Heart left ventricle (tissue), 16 donors: ENCODE measurements at regions not wholly inside any gene's neighbourhood (a gene's known extent, or its start where the extent isn't known, plus 50 kb on each side); places are given as distances from the start of the nearest gene placed in this dataset.

Source experiments
- ATAC-seq, 4 donors: fragments of 200-7000 bp; cut with Tn5 transposase; one replicate each; pipeline ENCODE4 v1.9.1; 2020 to 2022; ENCODE audit warnings: moderate library complexity in 4 of 4, mild to moderate bottlenecking in 3 of 4, moderate number of reproducible peaks in 1 of 4
- DNase-seq, 5 donors: peaks; one replicate each; pipeline ENCODE4 v3.0.0-alpha.2; 2020
- H3K27ac ChIP-seq, 12 donors: fragments of 200-600 bp; sonication (generic) in 4 of 12; one replicate each; pipeline versions ENCODE4 v1.5.0 to v1.8.0; 2016 to 2022; ENCODE audit warnings: mild to moderate bottlenecking in 2 of 12
- H3K27me3 ChIP-seq, 9 donors: fragments of 200-600 bp; sonication (generic) in 2 of 9; one replicate each; pipeline versions ENCODE4 v1.5.1 to v1.8.0; 2016 to 2022; ENCODE audit warnings: mild to moderate bottlenecking in 3 of 9
- H3K36me3 ChIP-seq, 9 donors: fragments of 200-600 bp; sonication (generic) in 2 of 9; one replicate each; pipeline versions ENCODE4 v1.5.0 to v1.8.0; 2018 to 2022; ENCODE audit warnings: mild to moderate bottlenecking in 2 of 9
- H3K4me1 ChIP-seq, 12 donors: fragments of 200-600 bp; sonication (generic) in 4 of 12; one replicate each; pipeline versions ENCODE4 v1.5.0 to v1.8.0; 2016 to 2022; ENCODE audit warnings: mild to moderate bottlenecking in 3 of 12
- H3K4me3 ChIP-seq, 12 donors: fragments of 200-600 bp; sonication (generic) in 4 of 12; one replicate each; pipeline versions ENCODE4 v1.5.0 to v1.8.0; 2017 to 2022; ENCODE audit warnings: mild to moderate bottlenecking in 9 of 12, moderate library complexity in 4 of 12
- H3K9me3 ChIP-seq, 12 donors: fragments of 200-600 bp; sonication (generic) in 4 of 12; one replicate each; pipeline versions ENCODE4 v1.5.0 to v1.8.0; 2016 to 2022; ENCODE audit warnings: mild to moderate bottlenecking in 1 of 12
- POLR2A ChIP-seq, 2 donors: fragments of 450-650 bp; IDR thresholded peaks; one replicate each; pipeline ENCODE4 v1.6.1; 2017; ENCODE audit warnings: antibody characterized with exemption in 2 of 2, mild to moderate bottlenecking in 2 of 2, moderate library complexity in 2 of 2
- WGBS, 4 donors: extraction: QIAGEN DNeasy Blood & Tissue Kit in 2 of 4; methylation state at CpG; one replicate each; pipeline versions ENCODE4 v1.1.5 to v1.1.7; 2013 to 2018; 5-methylcytosine and 5-hydroxymethylcytosine counted together
- intact Hi-C, 10 donors: fragments of 100-400 bp; cut with DNase I; formaldehyde crosslinking; loops; one replicate each; pipeline versions ENCODE4 v1.11.1 to v1.14.2; 2022
- TF ChIP-seq, protein P1 (sequence below), 12 donors: fragments of 200-600 bp; sonication (generic) in 4 of 12; IDR thresholded peaks; one replicate each; pipeline versions ENCODE4 v1.5.0 to v1.8.0; 2018 to 2022; ENCODE audit warnings: antibody characterized with exemption in 12 of 12, mild to moderate bottlenecking in 5 of 12
- donor health status: ischemic (EF 13 %, LVEDD 7.1; RV severe dilation, severe dysfunction).
- donor health status: healthy with polysubstance abuse.
- donor health status: DM: no; HTN: yes; CAD: no.
- donor health status: DM: no; HTN: no; CAD: no.
- donor health status: ischemic (EF 25% LVEDD 6.9; RV normal size, moderate dysfunction).
- donor health status: ischemic (EF 25% LVEDD 5.7; RV mildly dilated, moderate dysfunction).
- donor health status: healthy.
- donor health status: DM: yes; HTN: yes; CAD: no.
- donor health status: ischemic (EF 35%, LVEDD 5.7; RV mildly dilated, moderate dysfunction).
- donor health status: nonischemic (EF 11% LVEDD 7.7; RV severe dilation, severe dysfunction).
- donor health status: DM: yes; HTN: yes; CAD: no.
- donor health status: PGD.
- donor health status: ischemic (EF 29% LVEDD 5.4; RV normal size, mild dysfunction).
- donor health status: nonischemic (EF 23%, LVEDD 6.1; RV moderate dilation, normal function).

DNA sequence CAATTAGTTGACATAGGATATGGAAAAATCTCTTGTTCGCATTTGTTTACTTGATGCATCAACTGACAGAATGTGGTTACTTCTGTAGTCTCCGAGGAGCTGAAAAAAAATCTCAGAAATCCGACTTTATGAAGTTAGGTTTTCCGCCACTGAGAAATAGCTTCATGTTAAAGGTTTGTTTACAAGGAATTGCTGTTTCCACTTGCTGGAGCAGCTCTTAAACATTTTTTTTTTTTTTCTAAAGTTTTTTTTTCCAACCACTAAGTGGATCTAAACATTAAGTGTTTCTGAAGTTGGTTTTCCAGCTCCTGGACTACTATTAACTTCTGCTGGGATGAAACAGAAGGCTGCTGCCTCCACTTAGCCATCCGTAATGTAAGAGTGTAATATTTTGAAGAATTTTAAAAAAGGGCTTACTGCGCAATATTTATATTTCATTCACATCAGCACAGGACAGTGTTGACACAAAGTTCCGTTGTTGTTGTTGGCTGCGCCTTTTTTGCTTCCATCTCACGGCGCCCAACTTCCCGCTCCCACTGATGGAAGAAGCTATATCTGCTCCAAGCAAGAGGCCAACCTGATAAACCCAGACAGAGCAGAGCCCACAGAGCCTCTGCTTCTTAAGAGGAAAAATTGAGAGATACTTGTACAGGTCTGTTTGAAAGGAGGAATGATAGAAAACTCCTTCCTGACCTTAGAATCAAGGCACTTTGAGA, 167.7 kb upstream of the KCNJ16 start:
- DNase-seq (peak in 2 of 5 donors; percentile 10 to 31), ATAC-seq (peak in 3 of 4 donors; percentile 20 to 77 (median 66))
- Histone ChIP-seq H3K4me3 (no peak overlapping the region), H3K36me3 (no peaks in the 10 kb centered on the region), H3K27me3 (no peaks in the 10 kb centered on the region), H3K9me3 (no peaks in the 10 kb centered on the region), H3K27ac (peak overlapping the region in 1 of 12 donors; percentile 31), H3K4me1 (peaks cover 0 to 19% (median 0%) of the 10 kb centered on the region in 12 donors)
- 65 to 79% (median 74%) methylated on average over 11 of the region's 11 CpGs for WGBS, 4 donors
- intact Hi-C loops: no loop called here
- TF ChIP-seq POLR2A (IDR thresholded peaks at IDR 0.05): no peak
- TF ChIP-seq, protein P1, sequence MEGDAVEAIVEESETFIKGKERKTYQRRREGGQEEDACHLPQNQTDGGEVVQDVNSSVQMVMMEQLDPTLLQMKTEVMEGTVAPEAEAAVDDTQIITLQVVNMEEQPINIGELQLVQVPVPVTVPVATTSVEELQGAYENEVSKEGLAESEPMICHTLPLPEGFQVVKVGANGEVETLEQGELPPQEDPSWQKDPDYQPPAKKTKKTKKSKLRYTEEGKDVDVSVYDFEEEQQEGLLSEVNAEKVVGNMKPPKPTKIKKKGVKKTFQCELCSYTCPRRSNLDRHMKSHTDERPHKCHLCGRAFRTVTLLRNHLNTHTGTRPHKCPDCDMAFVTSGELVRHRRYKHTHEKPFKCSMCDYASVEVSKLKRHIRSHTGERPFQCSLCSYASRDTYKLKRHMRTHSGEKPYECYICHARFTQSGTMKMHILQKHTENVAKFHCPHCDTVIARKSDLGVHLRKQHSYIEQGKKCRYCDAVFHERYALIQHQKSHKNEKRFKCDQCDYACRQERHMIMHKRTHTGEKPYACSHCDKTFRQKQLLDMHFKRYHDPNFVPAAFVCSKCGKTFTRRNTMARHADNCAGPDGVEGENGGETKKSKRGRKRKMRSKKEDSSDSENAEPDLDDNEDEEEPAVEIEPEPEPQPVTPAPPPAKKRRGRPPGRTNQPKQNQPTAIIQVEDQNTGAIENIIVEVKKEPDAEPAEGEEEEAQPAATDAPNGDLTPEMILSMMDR (IDR thresholded peaks at IDR 0.05): no peak

DNA sequence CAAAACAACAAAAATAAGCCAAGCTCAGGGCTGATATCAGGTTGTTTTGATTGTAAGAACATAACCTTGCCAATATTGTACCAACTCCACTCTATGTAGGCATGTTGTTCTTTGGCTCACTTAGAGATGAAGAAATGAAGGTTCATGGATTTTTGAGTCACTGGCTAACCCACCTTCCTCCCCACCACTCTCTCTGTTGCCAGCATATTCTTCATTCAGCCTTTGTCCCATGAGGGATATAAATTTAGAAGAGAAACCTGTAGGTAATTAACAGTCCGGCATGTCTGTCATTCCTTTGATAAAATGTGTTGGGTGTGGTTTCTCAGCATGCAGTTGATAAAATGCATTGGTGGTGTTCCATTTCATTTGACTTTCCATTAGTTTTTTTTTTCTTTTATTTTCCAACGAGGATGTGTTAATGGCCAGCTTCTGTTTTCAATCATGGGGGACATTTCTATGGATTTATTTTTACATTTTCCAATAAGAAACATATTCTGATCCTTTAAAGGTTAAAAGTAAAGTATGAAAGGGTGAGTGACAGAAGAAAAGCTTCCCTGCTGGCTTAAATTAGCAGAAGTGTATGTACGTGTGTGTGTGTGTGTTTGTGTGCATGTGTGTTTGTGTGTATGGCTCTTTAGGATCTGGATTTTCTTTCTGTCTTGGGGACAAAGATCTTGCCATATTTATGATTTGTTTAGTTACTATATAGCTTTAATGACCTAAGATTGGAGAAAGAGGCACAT, 166.2 kb upstream of the KCNJ16 start:
- intact Hi-C loops: no loop called here
- H3K4me3 ChIP-seq: no peak overlapping the region
- no peaks in the 10 kb centered on the region for H3K27me3 ChIP-seq
- no peak for TF ChIP-seq POLR2A (IDR thresholded peaks at IDR 0.05)
- TF ChIP-seq, protein P1 (IDR thresholded peaks at IDR 0.05): no peak
- H3K9me3 ChIP-seq: no peaks in the 10 kb centered on the region
- H3K4me1 ChIP-seq: peaks cover 0 to 19% (median 0%) of the 10 kb centered on the region in 12 donors
- no peak for DNase-seq
- H3K27ac ChIP-seq: peak overlapping the region in 2 of 12 donors; percentile 2 to 11
- no peak for ATAC-seq
- 30 to 32% (median 31%) methylated on average over 3 of the region's 3 CpGs for WGBS, 4 donors
- H3K36me3 ChIP-seq: no peaks in the 10 kb centered on the region

DNA sequence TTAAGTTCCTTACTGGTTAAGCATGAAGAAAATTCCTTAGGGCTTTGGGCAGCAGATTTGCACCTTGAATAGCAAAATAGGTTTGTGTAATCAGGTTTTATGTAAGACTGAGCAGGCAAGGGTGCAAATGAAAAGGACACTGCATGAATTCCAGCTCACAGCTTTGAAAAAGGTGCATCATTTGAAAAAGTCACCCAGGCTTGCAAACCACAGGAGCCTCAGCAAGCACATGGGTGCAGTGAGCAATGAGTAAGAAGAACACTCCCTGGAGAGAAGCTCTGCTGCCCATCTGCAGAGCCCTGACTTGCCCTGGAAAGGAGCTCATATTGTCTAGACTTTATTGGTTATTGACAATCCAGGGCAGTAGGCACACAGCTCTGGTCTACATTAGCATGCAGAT, 165.6 kb upstream of the KCNJ16 start:
- DNase-seq (no peak), ATAC-seq (no peak)
- H3K9me3 ChIP-seq: no peaks in the 10 kb centered on the region
- H3K4me1 ChIP-seq: peaks cover 0 to 19% (median 0%) of the 10 kb centered on the region in 12 donors
- TF ChIP-seq, protein P1 (IDR thresholded peaks at IDR 0.05): no peak
- no peak for TF ChIP-seq POLR2A (IDR thresholded peaks at IDR 0.05)
- H3K4me3 ChIP-seq: no peak overlapping the region
- H3K36me3 ChIP-seq: no peaks in the 10 kb centered on the region
- no peaks in the 10 kb centered on the region for H3K27me3 ChIP-seq
- intact Hi-C loops: no loop called here
- H3K27ac ChIP-seq: no peak overlapping the region

DNA sequence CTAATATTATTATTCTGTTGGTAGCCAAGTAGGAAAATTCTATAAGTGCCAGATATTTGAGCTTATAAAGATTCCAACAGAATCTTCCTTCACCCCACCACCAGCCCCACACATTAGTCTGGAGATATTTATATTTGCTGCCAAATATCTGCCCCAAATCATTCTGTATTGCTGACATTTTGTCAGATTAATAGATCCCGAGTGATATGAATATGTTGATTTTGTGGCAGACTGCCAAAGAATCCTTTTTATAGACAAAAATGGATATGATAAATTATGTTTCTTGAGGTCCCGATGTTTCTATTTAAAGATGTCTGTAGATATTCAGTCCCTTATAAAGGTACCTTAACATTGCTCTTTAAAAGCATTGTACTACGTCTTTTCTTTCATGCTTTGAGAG, 162.2 kb upstream of the KCNJ16 start:
- 72 to 83% (median 77%) methylated on average over 3 of the region's 3 CpGs for WGBS, 4 donors
- Histone ChIP-seq H3K27me3 (no peaks in the 10 kb centered on the region), H3K9me3 (no peaks in the 10 kb centered on the region), H3K4me3 (peak overlapping the region in 1 of 12 donors; percentile 12), H3K27ac (peak overlapping the region in 2 of 12 donors; percentile 20 to 35), H3K4me1 (peaks cover 0 to 13% (median 0%) of the 10 kb centered on the region in 12 donors), H3K36me3 (no peaks in the 10 kb centered on the region)
- TF ChIP-seq POLR2A (IDR thresholded peaks at IDR 0.05): no peak
- TF ChIP-seq, protein P1 (IDR thresholded peaks at IDR 0.05): no peak
- no peak for DNase-seq
- ATAC-seq: no peak
- intact Hi-C loops: no loop called here
